Retinal pigment epithelial cell (primary cell): ENCODE measurements at regions not wholly inside any gene's neighbourhood (a gene's known extent, or its start where the extent isn't known, plus 50 kb on each side); places are given as distances from the start of the nearest gene placed in this dataset.
A peak's percentile ranks its signal among the peaks of the same experiment; 100 is the strongest.

Experiments used
- DNase-seq: peaks from one replicate; pipeline ENCODE4 v3.0.0-alpha.2; 2010; ENCODE audit warnings: low read depth
- H3K4me3 ChIP-seq: 2 replicates; pipeline ENCODE4 v1.5.1; 2011; ENCODE audit warnings: mild to moderate bottlenecking, low read length, control low read depth, moderate library complexity
- CTCF ChIP-seq: conservative IDR thresholded peaks from 2 replicates; pipeline ENCODE4 v1.5.1; 2011; ENCODE audit warnings: low read depth, low read length, control low read depth, inconsistent platforms

DNA sequence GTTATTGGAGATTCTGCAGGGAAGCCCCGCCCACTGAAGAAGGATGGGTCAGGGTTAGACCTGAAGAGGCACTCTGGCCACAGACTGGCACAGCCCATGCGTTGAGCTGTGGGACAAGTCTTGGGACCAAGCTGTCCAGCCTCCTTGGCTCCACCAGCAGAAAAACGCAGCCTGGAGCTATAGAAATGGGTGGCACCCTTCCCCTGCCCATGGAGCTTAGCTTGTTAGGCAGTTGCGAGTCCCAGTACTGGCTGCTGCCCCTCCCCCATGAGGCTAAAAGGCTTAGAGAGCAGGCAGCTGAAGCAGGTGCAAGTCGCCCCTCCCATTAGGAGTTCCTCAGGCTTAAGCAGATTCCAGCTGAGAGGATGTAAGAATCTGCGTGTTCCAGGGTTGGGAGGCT is 1124.0 kb upstream of the TMEM132C start:
- H3K4me3 ChIP-seq = no peak overlapping the region
- no peak for TF ChIP-seq CTCF
- no peak for DNase-seq

DNA sequence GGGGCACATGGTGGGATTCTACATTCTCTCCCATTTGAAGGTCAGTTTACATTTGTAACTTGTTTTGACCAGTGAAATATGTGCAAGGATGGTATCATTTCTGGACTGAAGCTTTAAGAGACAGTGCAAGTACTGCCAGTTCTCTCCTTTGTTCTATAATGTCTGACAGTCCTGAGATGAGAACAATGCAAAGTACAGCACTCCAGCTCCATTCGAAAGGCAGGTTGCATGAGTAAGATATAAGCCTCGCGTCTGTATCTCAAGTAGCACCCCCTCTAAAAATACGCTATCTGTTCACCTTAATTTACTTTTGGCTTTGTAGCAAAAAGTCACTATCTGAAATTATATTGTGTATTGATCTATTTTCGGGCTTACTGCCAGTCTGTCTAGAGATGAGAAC is 1122.2 kb upstream of the TMEM132C start:
- DNase-seq = no peak
- no peak overlapping the region for H3K4me3 ChIP-seq
- no peak for TF ChIP-seq CTCF

- DNase-seq = no peak
- H3K4me3 ChIP-seq = peak overlapping the region; percentile 55
- no peak for TF ChIP-seq CTCF
Observed at GRCh38 chr12:127145241-127145928, 1121.6 kb upstream of the TMEM132C start.

DNA sequence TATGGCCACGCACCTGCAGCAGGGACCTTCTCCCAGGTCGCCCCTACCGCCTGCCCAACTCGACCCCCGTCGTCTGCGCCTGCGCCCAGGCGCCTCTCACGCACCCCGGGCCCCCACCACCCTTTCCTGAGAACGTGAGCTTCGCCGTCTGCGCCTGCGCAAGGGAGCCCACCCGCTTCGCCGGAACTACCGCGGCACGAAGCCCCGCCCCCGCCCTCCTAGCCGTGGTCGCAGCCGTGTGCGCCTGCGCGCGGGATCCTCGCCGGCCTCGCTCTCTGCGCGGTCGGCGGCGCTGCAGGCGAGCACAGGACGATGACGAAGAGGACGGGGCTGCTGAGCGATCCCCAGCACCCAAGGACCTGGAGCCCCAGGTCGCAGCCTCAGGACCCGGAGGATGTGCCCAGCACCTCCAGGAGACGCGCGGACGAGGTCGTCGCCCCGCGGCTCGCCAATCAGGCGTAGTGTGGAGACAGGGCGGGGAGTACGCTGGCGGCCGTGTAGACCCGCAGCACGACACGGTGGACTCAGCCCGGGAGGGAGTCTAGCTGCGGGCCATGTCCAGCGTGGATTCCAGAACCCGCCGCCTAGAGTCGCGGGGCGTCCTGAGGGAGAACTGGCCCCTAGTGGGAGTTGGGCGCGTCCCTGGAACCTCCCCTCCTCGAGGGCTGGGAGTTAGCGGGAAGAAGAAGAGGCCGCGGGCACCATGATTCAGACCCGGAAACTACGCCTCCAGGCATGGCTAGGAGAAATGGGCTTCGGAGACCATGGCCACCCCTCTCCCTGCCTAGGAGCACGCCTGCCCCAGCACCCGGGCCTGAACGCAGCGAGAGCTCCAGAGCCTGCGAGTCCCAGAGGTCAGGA is 1120.8 kb upstream of the TMEM132C start:
- peak overlapping the region; percentile 55 for H3K4me3 ChIP-seq
- DNase-seq = no peak
- no peak for TF ChIP-seq CTCF

DNA sequence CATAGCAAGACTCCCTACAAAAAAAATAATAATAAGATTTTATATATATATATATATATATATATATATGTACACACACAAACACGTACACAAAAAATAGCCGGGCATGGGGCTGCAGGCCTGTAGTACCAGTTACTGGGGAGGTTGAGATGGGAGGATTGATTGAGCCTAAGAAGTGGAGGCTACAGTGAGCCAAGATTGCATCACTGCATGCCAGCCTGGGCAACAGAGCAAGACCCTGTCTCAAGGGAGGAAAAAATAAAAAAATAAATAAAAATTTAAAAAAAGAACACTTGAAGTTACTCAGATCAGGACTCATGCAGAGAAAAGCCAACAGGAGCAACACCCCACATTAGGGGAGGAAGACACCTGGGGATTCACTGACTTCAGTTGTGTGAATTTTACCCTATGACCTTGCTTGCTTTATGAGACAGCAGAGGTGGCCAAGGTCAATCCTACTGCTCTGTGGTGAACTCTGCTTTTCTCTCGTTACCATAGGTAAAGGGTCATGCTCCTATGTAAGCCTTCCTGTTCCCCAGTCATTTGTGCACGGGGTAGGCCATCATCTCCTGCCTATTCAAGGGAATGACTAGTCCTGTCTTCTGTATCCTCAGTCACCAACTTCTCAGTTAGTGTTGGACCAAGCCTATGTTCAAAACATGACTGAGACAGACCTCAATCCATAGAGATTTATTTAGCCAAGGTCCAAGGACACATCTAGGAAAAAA is 1119.8 kb upstream of the TMEM132C start:
- H3K4me3 ChIP-seq = no peak overlapping the region
- no peak for TF ChIP-seq CTCF
- no peak for DNase-seq

- TF ChIP-seq CTCF = no peak
- no peak overlapping the region for H3K4me3 ChIP-seq
- DNase-seq = no peak
Observed at GRCh38 chr12:127147724-127148123, 1119.2 kb upstream of the TMEM132C start.
